ENCODE measurements at regions not wholly inside any gene's neighbourhood (a gene's known extent, or its start where the extent isn't known, plus 50 kb on each side); places are given as distances from the start of the nearest gene placed in this dataset.

GRCh38 chr6:105645958-105646357, 243.1 kb upstream of the PREP start:
- Mint-ChIP-seq H3K27me3 (ENCODE audit: low read depth) (peaks cover 16% of the 10 kb centered on the region), H3K9me3 (ENCODE audit: low read depth) (no peaks in the 10 kb centered on the region), H3K36me3 (ENCODE audit: low read depth) (no peaks in the 10 kb centered on the region), H3K4me3 (ENCODE audit: unreplicated experiment) (no peak overlapping the region), H3K4me1 (ENCODE audit: low read depth) (no peaks in the 10 kb centered on the region), H3K27ac (ENCODE audit: unreplicated experiment) (no peak overlapping the region)
- no peak for TF ChIP-seq CTCF (IDR thresholded peaks at IDR 0.05)
- DNase-seq (ENCODE audit: low spot score), result no peak

- Mint-ChIP-seq H3K27ac (ENCODE audit: unreplicated experiment) (no peak overlapping the region), H3K4me1 (ENCODE audit: low read depth) (no peaks in the 10 kb centered on the region), H3K27me3 (ENCODE audit: low read depth) (peaks cover 16% of the 10 kb centered on the region), H3K4me3 (ENCODE audit: unreplicated experiment) (no peak overlapping the region), H3K9me3 (ENCODE audit: low read depth) (no peaks in the 10 kb centered on the region), H3K36me3 (ENCODE audit: low read depth) (no peaks in the 10 kb centered on the region)
- no peak for DNase-seq (ENCODE audit: low spot score)
- no peak for TF ChIP-seq CTCF (IDR thresholded peaks at IDR 0.05)
Observed at GRCh38 chr6:105645156-105645555, 242.3 kb upstream of the PREP start.

- H3K4me1 Mint-ChIP-seq (ENCODE audit: low read depth), result no peaks in the 10 kb centered on the region
- no peak overlapping the region for H3K4me3 Mint-ChIP-seq (ENCODE audit: unreplicated experiment)
- DNase-seq (ENCODE audit: low spot score), result no peak
- TF ChIP-seq CTCF (IDR thresholded peaks at IDR 0.05), result no peak
- no peak overlapping the region for H3K27ac Mint-ChIP-seq (ENCODE audit: unreplicated experiment)
- no peaks in the 10 kb centered on the region for H3K9me3 Mint-ChIP-seq (ENCODE audit: low read depth)
- H3K27me3 Mint-ChIP-seq (ENCODE audit: low read depth), result peaks cover 16% of the 10 kb centered on the region
- no peaks in the 10 kb centered on the region for H3K36me3 Mint-ChIP-seq (ENCODE audit: low read depth)
Observed at GRCh38 chr6:105644691-105645090, 241.8 kb upstream of the PREP start.

- H3K4me1 Mint-ChIP-seq (ENCODE audit: low read depth), result no peaks in the 10 kb centered on the region
- H3K27me3 Mint-ChIP-seq (ENCODE audit: low read depth), result peaks cover 12% of the 10 kb centered on the region
- DNase-seq (ENCODE audit: low spot score), result no peak
- no peak overlapping the region for H3K27ac Mint-ChIP-seq (ENCODE audit: unreplicated experiment)
- H3K4me3 Mint-ChIP-seq (ENCODE audit: unreplicated experiment), result no peak overlapping the region
- no peaks in the 10 kb centered on the region for H3K9me3 Mint-ChIP-seq (ENCODE audit: low read depth)
- TF ChIP-seq CTCF (IDR thresholded peaks at IDR 0.05), result peak; percentile 18
- no peaks in the 10 kb centered on the region for H3K36me3 Mint-ChIP-seq (ENCODE audit: low read depth)
Observed at GRCh38 chr6:105644073-105644489, 241.2 kb upstream of the PREP start.

GRCh38 chr6:105642708-105643107, 239.8 kb upstream of the PREP start:
- no peaks in the 10 kb centered on the region for H3K4me1 Mint-ChIP-seq (ENCODE audit: low read depth)
- peaks cover 2% of the 10 kb centered on the region for H3K27me3 Mint-ChIP-seq (ENCODE audit: low read depth)
- no peaks in the 10 kb centered on the region for H3K9me3 Mint-ChIP-seq (ENCODE audit: low read depth)
- H3K4me3 Mint-ChIP-seq (ENCODE audit: unreplicated experiment), result no peak overlapping the region
- no peaks in the 10 kb centered on the region for H3K36me3 Mint-ChIP-seq (ENCODE audit: low read depth)
- no peak for TF ChIP-seq CTCF (IDR thresholded peaks at IDR 0.05)
- DNase-seq (ENCODE audit: low spot score), result no peak
- no peak overlapping the region for H3K27ac Mint-ChIP-seq (ENCODE audit: unreplicated experiment)
